GM12878 (cell line): ENCODE measurements at regions not wholly inside any gene's neighbourhood (a gene's known extent, or its start where the extent isn't known, plus 50 kb on each side); places are given as distances from the start of the nearest gene placed in this dataset.
A peak's percentile ranks its signal among the peaks of the same experiment; 100 is the strongest.

Experiments used
- ATAC-seq: fragments of 200-7000 bp; cut with Tn5 transposase; 3 replicates; pipeline ENCODE4 v1.9.1; 2020; ENCODE audit warnings: mild to moderate bottlenecking, moderate library complexity
- BruUV-seq: library from RNA; stranded (reverse); fragments of 400-500 nt; replicated peaks from 2 replicates; lab custom pipeline; 2021; lab: Mats Ljungman, UMichigan
- CTCF ChIA-PET: fragments of 300-600 bp; sonication (Branson Sonifier 250); formaldehyde crosslinking; extraction: SDS; loops from one replicate; lab custom pipeline; 2021; ENCODE audit warnings: inconsistent platforms; lab: Yijun Ruan, JAX
- POLR2A ChIA-PET: fragments of 350-600 bp; formaldehyde crosslinking; extraction: SDS; loops from one replicate; lab custom pipeline; 2021; ENCODE audit warnings: inconsistent platforms; lab: Charles Lee
- RAD21 ChIA-PET: fragments of 300-600 bp; sonication (Branson Sonifier 250); formaldehyde crosslinking; loops from one replicate; lab custom pipeline; 2023; ENCODE audit warnings: antibody characterized with exemption; ENCODE audit not compliant: unreplicated experiment; lab: Charles Lee
- SMC1A ChIA-PET: fragments of 300-600 bp; sonication (Branson Sonifier 250); formaldehyde crosslinking; loops from one replicate; lab custom pipeline; 2023; ENCODE audit not compliant: unreplicated experiment, uncharacterized antibody; lab: Charles Lee
- DNase-seq: peaks from one replicate; pipeline ENCODE4 v3.0.0-alpha.2; 2011; ENCODE audit warnings: low read depth, low spot score
- FAIRE-seq: peaks from 3 replicates; lab custom pipeline; 2011; peaks lifted over from hg19 to GRCh38; lab: Jason Lieb, UNC
- H2AFZ ChIP-seq: 2 replicates; pipeline ENCODE4 v1.6.0; 2011; ENCODE audit warnings: low read depth, low read length, control low read depth; ENCODE audit not compliant: control insufficient read depth
- H3K27ac ChIP-seq: 2 replicates; pipeline ENCODE4 v1.5.1; 2011; ENCODE audit warnings: control low read depth; ENCODE audit not compliant: control insufficient read depth, insufficient read depth
- H3K27me3 ChIP-seq, 2 experiments: replicated peaks in 1 of 2; 2 replicates each; pipeline versions ENCODE4 v1.6.0 to v1.6.1; 2011; ENCODE audit warnings: low read length in 1 of 2; ENCODE audit not compliant: control insufficient read depth in 2 of 2, insufficient read depth in 2 of 2
- H3K36me3 ChIP-seq, 2 experiments: 2 replicates each; pipeline ENCODE4 v1.5.1; 2011; ENCODE audit warnings: low read length in 1 of 2; ENCODE audit not compliant: control insufficient read depth in 2 of 2, insufficient read depth in 2 of 2
- H3K4me1 ChIP-seq: 2 replicates; pipeline ENCODE4 v1.6.1; 2011; ENCODE audit warnings: mild to moderate bottlenecking, low read length, moderate library complexity, mixed read lengths; ENCODE audit not compliant: control insufficient read depth, insufficient read depth
- H3K4me2 ChIP-seq: 2 replicates; pipeline ENCODE4 v1.6.0; 2011; ENCODE audit warnings: control low read depth; ENCODE audit not compliant: control insufficient read depth, insufficient read depth
- H3K4me3 ChIP-seq: fragments of 200-600 bp; sonication (generic); 2 replicates; pipeline ENCODE4 v1.5.1; 2016
- H3K79me2 ChIP-seq: 2 replicates; pipeline ENCODE4 v1.6.0; 2011; ENCODE audit warnings: low read length; ENCODE audit not compliant: control insufficient read depth, insufficient read depth
- H3K9ac ChIP-seq: 2 replicates; pipeline ENCODE4 v1.8.0; 2011; ENCODE audit warnings: low read length, control low read depth, mixed read lengths; ENCODE audit not compliant: control insufficient read depth, insufficient read depth
- H3K9me3 ChIP-seq: replicated peaks from 3 replicates; pipeline ENCODE4 v1.5.1; 2011; ENCODE audit warnings: mild to moderate bottlenecking, low read length; ENCODE audit not compliant: control insufficient read depth, insufficient read depth
- H4K20me1 ChIP-seq: 2 replicates; pipeline ENCODE4 v1.6.0; 2011; ENCODE audit not compliant: control insufficient read depth, insufficient read depth
- ATF2 ChIP-seq: IDR thresholded peaks from 2 replicates; pipeline ENCODE4 v1.6.1; 2012; ENCODE audit warnings: low read length, inconsistent platforms
- CTCF ChIP-seq, 3 experiments: IDR thresholded peaks in 2 of 3; conservative IDR thresholded peaks in 1 of 3; 2 replicates each; pipeline ENCODE4 v1.5.1; 2011; ENCODE audit warnings: low read depth in 3 of 3, low read length in 3 of 3, mild to moderate bottlenecking in 3 of 3, control low read depth in 2 of 3, moderate library complexity in 2 of 3, inconsistent platforms in 1 of 3, mixed read lengths in 1 of 3; ENCODE audit not compliant: control insufficient read depth in 2 of 3, insufficient read depth in 1 of 3; ENCODE audit errors: extremely low read depth in 1 of 3
- ELK1 ChIP-seq: IDR thresholded peaks from 2 replicates; pipeline ENCODE4 v1.6.1; 2012; ENCODE audit warnings: low read depth, low read length, improper control_type of control experiment
- MAX ChIP-seq: IDR thresholded peaks from 2 replicates; pipeline ENCODE4 v1.6.1; 2012; ENCODE audit warnings: low read depth, low read length, improper control_type of control experiment
- NFIC ChIP-seq: IDR thresholded peaks from 2 replicates; pipeline ENCODE4 v1.6.1; 2012; ENCODE audit warnings: low read depth, mild to moderate bottlenecking, inconsistent platforms, low read length, moderate library complexity
- NFYA ChIP-seq: IDR thresholded peaks from 2 replicates; pipeline ENCODE4 v1.6.1; 2011; ENCODE audit warnings: low read depth, mild to moderate bottlenecking, low read length, improper control_type of control experiment, borderline replicate concordance
- RBBP5 ChIP-seq: fragments of 200-600 bp; sonication (generic); conservative IDR thresholded peaks from 2 replicates; pipeline ENCODE4 v1.6.1; 2016
- ZNF207 ChIP-seq: fragments of 450-650 bp; IDR thresholded peaks from 2 replicates; pipeline ENCODE4 v1.6.1; 2014; ENCODE audit warnings: antibody characterized with exemption, mild to moderate bottlenecking, borderline replicate concordance
- WGBS: methylation state at CpG from one replicate; pipeline ENCODE4 v1.1.6; 2016; ENCODE audit warnings: low lambda C conversion rate; ENCODE audit not compliant: insufficient replicate concordance, insufficient coverage; ENCODE audit errors: missing lambda C conversion rate; 5-methylcytosine and 5-hydroxymethylcytosine counted together
- in situ Hi-C: fragments of 300-500 bp; cut with MboI; formaldehyde crosslinking; loops from 9 replicates; pipeline ENCODE4 v1.14.3; 2018; ENCODE audit warnings: mixed read lengths
- intact Hi-C: fragments of 100-400 bp; cut with micrococcal nuclease; formaldehyde crosslinking; loops from one replicate; pipeline ENCODE4 v1.14.2; 2022; ENCODE audit not compliant: unreplicated experiment

GRCh38 chr3:152198665-152199064 lies 70.1 kb upstream of the MBNL1 start:
- no peaks in the 10 kb centered on the region for H4K20me1 ChIP-seq
- TF ChIP-seq ELK1, result no peak
- H2AFZ ChIP-seq, result peak overlapping the region; percentile 77; the same call in 1 of the 2 replicates
- RAD21 ChIA-PET, result interaction anchor here (1.0 to 4.6 kb wide), 16 partner anchors 15 to 398 kb away, joined by 3 to 69 read pairs (median 6); partner anchors contain the start of gene MBNL1
- CTCF ChIA-PET, result interaction anchor here (0.7 to 3.4 kb wide), 9 partner anchors 9 to 245 kb away, joined by 3 to 14 read pairs (median 5); no protein-coding TSS in a partner anchor
- POLR2A ChIA-PET, result interaction anchor here (1.2 to 2.1 kb wide), 4 partner anchors 44 to 104 kb away, joined by 4 to 9 read pairs (median 5); partner anchors contain the start of gene MBNL1
- ATAC-seq (peak; percentile 33), DNase-seq (no peak), FAIRE-seq (no peak)
- WGBS, result 0% methylated on average over 1 of the region's 1 CpG
- intact Hi-C loops, result loop anchor here (2.0 to 5.0 kb wide), 3 partner anchors 46 to 184 kb away; partner anchors contain the start of gene MBNL1
- H3K4me1 ChIP-seq, result peaks cover 34% of the 10 kb centered on the region
- H3K27ac ChIP-seq, result peak overlapping the region; percentile 85
- BruUV-seq, result no TSS peak
- H3K4me2 ChIP-seq, result peak overlapping the region; percentile 98
- peaks cover 16% of the 10 kb centered on the region for H3K79me2 ChIP-seq
- in situ Hi-C loops, result no loop called here
- H3K36me3 ChIP-seq, result no peaks in the 10 kb centered on the region
- H3K9ac ChIP-seq, result peak overlapping the region; percentile 61
- no peaks in the 10 kb centered on the region for H3K27me3 ChIP-seq
- H3K4me3 ChIP-seq, result peak overlapping the region; percentile 26
- no peaks in the 10 kb centered on the region for H3K9me3 ChIP-seq
- SMC1A ChIA-PET, result interaction anchor here (0.7 to 4.8 kb wide), 26 partner anchors 8 to 249 kb away, joined by 3 to 74 read pairs (median 5); no protein-coding TSS in a partner anchor

GRCh38 chr3:152199102-152199840 lies 69.5 kb upstream of the MBNL1 start:
- Histone ChIP-seq H4K20me1 (no peaks in the 10 kb centered on the region), H3K79me2 (peaks cover 16% of the 10 kb centered on the region), H3K9me3 (no peaks in the 10 kb centered on the region), H3K4me2 (peak overlapping the region; percentile 98), H3K4me3 (peak overlapping the region; percentile 26), H3K9ac (peak overlapping the region; percentile 61), H3K27me3 (no peaks in the 10 kb centered on the region), H3K27ac (peak overlapping the region; percentile 85), H2AFZ (peak overlapping the region; percentile 77), H3K4me1 (peaks cover 31% of the 10 kb centered on the region), H3K36me3 (no peaks in the 10 kb centered on the region)
- intact Hi-C loops (loop anchor here (2.0 to 5.0 kb wide), 3 partner anchors 46 to 183 kb away; partner anchors contain the start of gene MBNL1), in situ Hi-C loops (no loop called here)
- CTCF ChIA-PET, result interaction anchor here (0.7 to 3.4 kb wide), 10 partner anchors 10 to 244 kb away, joined by 3 to 14 read pairs (median 5); no protein-coding TSS in a partner anchor
- WGBS, result 1% methylated on average over 3 of the region's 3 CpGs
- RAD21 ChIA-PET, result interaction anchor here (1.0 to 4.6 kb wide), 17 partner anchors 16 to 397 kb away, joined by 3 to 69 read pairs (median 7); partner anchors contain the start of gene MBNL1
- BruUV-seq, result no TSS peak
- POLR2A ChIA-PET, result interaction anchor here (0.7 to 2.1 kb wide), 9 partner anchors 10 to 133 kb away, joined by 3 to 9 read pairs (median 4); partner anchors contain the start of gene MBNL1
- no peak for DNase-seq
- peak; percentile 14 for ATAC-seq
- SMC1A ChIA-PET, result interaction anchor here (0.7 to 4.8 kb wide), 27 partner anchors 8 to 249 kb away, joined by 3 to 74 read pairs (median 5); no protein-coding TSS in a partner anchor
- FAIRE-seq, result no peak
- TF ChIP-seq RBBP5 (no peak), MAX (no peak), ATF2 (0 out of 2 replicates have a peak, but pooled peaks have one; percentile 27), NFYA (no peak), NFIC (no peak), CTCF (IDR thresholded peaks at IDR 0.05 in 2 of 3, conservative IDR thresholded peaks at IDR 0.05 in 1 of 3; ENCODE audit: control insufficient read depth in 2 of 3, extremely low read depth in 1 of 3, insufficient read depth in 1 of 3, low read depth in 3 of 3, low read length in 3 of 3) (peak in 1 of 3 experiments; percentile 4; a peak in 1 of 6 replicates), ZNF207 (no peak)
